Progenitor cell of endocrine pancreas (in vitro differentiated cells): ENCODE measurements at regions not wholly inside any gene's neighbourhood (a gene's known extent, or its start where the extent isn't known, plus 50 kb on each side); places are given as distances from the start of the nearest gene placed in this dataset.
A peak's percentile ranks its signal among the peaks of the same experiment; 100 is the strongest.

Experiments used
- DNase-seq: peaks from one replicate; pipeline ENCODE4 v3.0.0; 2021; ENCODE audit warnings: low spot score; ENCODE audit not compliant: unreplicated experiment
- H3K27ac Mint-ChIP-seq: 2 replicates; pipeline ENCODE4 v1.8.0; 2021; ENCODE audit warnings: mild to moderate bottlenecking, moderate library complexity, mixed read lengths
- H3K27me3 Mint-ChIP-seq: 2 replicates; pipeline ENCODE4 v1.8.0; 2021; ENCODE audit warnings: mixed read lengths
- H3K36me3 Mint-ChIP-seq: 2 replicates; pipeline ENCODE4 v1.8.0; 2022; ENCODE audit warnings: mixed read lengths; ENCODE audit not compliant: insufficient read depth
- H3K4me1 Mint-ChIP-seq: 2 replicates; pipeline ENCODE4 v1.8.0; 2021; ENCODE audit warnings: low read depth, mixed read lengths
- H3K4me3 Mint-ChIP-seq: 2 replicates; pipeline ENCODE4 v1.8.0; 2021; ENCODE audit warnings: low read depth, mild to moderate bottlenecking, moderate library complexity, mixed read lengths
- H3K9me3 Mint-ChIP-seq: 2 replicates; pipeline ENCODE4 v1.8.0; 2021; ENCODE audit warnings: low read depth, mixed read lengths
- CTCF ChIP-seq: fragments of 200-600 bp; sonication (generic); IDR thresholded peaks from one replicate; pipeline ENCODE4 v1.5.0; 2021; ENCODE audit warnings: antibody characterized with exemption, mild to moderate bottlenecking; ENCODE audit not compliant: unreplicated experiment

GRCh38 chr2:107028661-107029060 lies 142.7 kb upstream of the ST6GAL2 start:
- no peaks in the 10 kb centered on the region for H3K27me3 Mint-ChIP-seq
- H3K4me3 Mint-ChIP-seq = no peak overlapping the region
- H3K27ac Mint-ChIP-seq = no peak overlapping the region
- DNase-seq = no peak
- H3K4me1 Mint-ChIP-seq = no peaks in the 10 kb centered on the region
- TF ChIP-seq CTCF = no peak
- no peaks in the 10 kb centered on the region for H3K36me3 Mint-ChIP-seq
- H3K9me3 Mint-ChIP-seq = no peaks in the 10 kb centered on the region

- H3K4me3 Mint-ChIP-seq = no peak overlapping the region
- no peaks in the 10 kb centered on the region for H3K4me1 Mint-ChIP-seq
- H3K27me3 Mint-ChIP-seq = no peaks in the 10 kb centered on the region
- peaks cover 13% of the 10 kb centered on the region for H3K9me3 Mint-ChIP-seq
- no peak for DNase-seq
- H3K36me3 Mint-ChIP-seq = no peaks in the 10 kb centered on the region
- TF ChIP-seq CTCF = no peak
- no peak overlapping the region for H3K27ac Mint-ChIP-seq
Measured at GRCh38 chr2:107036293-107036692, 150.3 kb upstream of the ST6GAL2 start.

GRCh38 chr2:107062173-107062572 lies 176.2 kb upstream of the ST6GAL2 start:
- no peak overlapping the region for H3K27ac Mint-ChIP-seq
- no peak for DNase-seq
- TF ChIP-seq CTCF = no peak
- peaks cover 2% of the 10 kb centered on the region for H3K27me3 Mint-ChIP-seq
- no peak overlapping the region for H3K4me3 Mint-ChIP-seq
- H3K9me3 Mint-ChIP-seq = no peaks in the 10 kb centered on the region
- no peaks in the 10 kb centered on the region for H3K4me1 Mint-ChIP-seq
- no peaks in the 10 kb centered on the region for H3K36me3 Mint-ChIP-seq

GRCh38 chr2:107062599-107063220 lies 176.7 kb upstream of the ST6GAL2 start:
- Mint-ChIP-seq H3K4me1 (peaks cover 2% of the 10 kb centered on the region), H3K36me3 (no peaks in the 10 kb centered on the region), H3K27ac (peak overlapping the region; percentile 25), H3K4me3 (no peak overlapping the region), H3K9me3 (no peaks in the 10 kb centered on the region), H3K27me3 (peaks cover 2% of the 10 kb centered on the region)
- TF ChIP-seq CTCF = no peak
- no peak for DNase-seq

- Mint-ChIP-seq H3K36me3 (no peaks in the 10 kb centered on the region), H3K27ac (no peak overlapping the region), H3K9me3 (no peaks in the 10 kb centered on the region), H3K4me3 (no peak overlapping the region), H3K4me1 (peaks cover 2% of the 10 kb centered on the region), H3K27me3 (peaks cover 5% of the 10 kb centered on the region)
- TF ChIP-seq CTCF = no peak
- no peak for DNase-seq
Measured at GRCh38 chr2:107063228-107063627, 177.3 kb upstream of the ST6GAL2 start.
